KOPT-K1 (cell line): ENCODE measurements at regions not wholly inside any gene's neighbourhood (a gene's known extent, or its start where the extent isn't known, plus 50 kb on each side); places are given as distances from the start of the nearest gene placed in this dataset.
"Not testable (repeated sequence)": the region's sequence is repeated elsewhere in the genome, so short reads cannot be mapped to it uniquely, and the experiment has no call there.

Experiments
- H3K27ac ChIP-seq: fragments of 200-600 bp; sonication (generic); 2 replicates; pipeline ENCODE4 v1.5.1; 2016; ENCODE audit warnings: antibody characterized with exemption, mild to moderate bottlenecking, low read depth, low read length; ENCODE audit not compliant: poor library complexity, severe bottlenecking
- H3K36me3 ChIP-seq: fragments of 200-600 bp; sonication (generic); 2 replicates; pipeline ENCODE4 v1.5.1; 2017; ENCODE audit warnings: antibody characterized with exemption, mild to moderate bottlenecking, low read length, moderate library complexity; ENCODE audit not compliant: insufficient read depth
- H3K9me3 ChIP-seq: fragments of 200-600 bp; sonication (generic); 2 replicates; pipeline ENCODE4 v1.5.1; 2017; ENCODE audit warnings: antibody characterized with exemption, low read length, mild to moderate bottlenecking; ENCODE audit not compliant: insufficient read depth, poor library complexity, severe bottlenecking

- H3K27ac ChIP-seq = no peak overlapping the region
- H3K36me3 ChIP-seq = no peaks in the 10 kb centered on the region
- no peaks in the 10 kb centered on the region for H3K9me3 ChIP-seq
These were observed 64.7 kb upstream of the ECHDC3 start for GRCh38 chr10:11677480-11677879.

GRCh38 chr10:11673346-11674280, 62.2 kb upstream of the USP6NL start:
- Histone ChIP-seq H3K27ac (no peak overlapping the region), H3K9me3 (no peaks in the 10 kb centered on the region), H3K36me3 (no peaks in the 10 kb centered on the region)

GRCh38 chr10:11672836-11673235, 61.4 kb upstream of the USP6NL start:
- Histone ChIP-seq H3K9me3 (no peaks in the 10 kb centered on the region), H3K27ac (no peak overlapping the region), H3K36me3 (no peaks in the 10 kb centered on the region)

- H3K27ac ChIP-seq = no peak overlapping the region
- no peaks in the 10 kb centered on the region for H3K9me3 ChIP-seq
- H3K36me3 ChIP-seq = no peaks in the 10 kb centered on the region
These were observed 58.9 kb upstream of the USP6NL start for GRCh38 chr10:11670381-11670780.

- Histone ChIP-seq H3K9me3 (no peaks in the 10 kb centered on the region), H3K36me3 (no peaks in the 10 kb centered on the region), H3K27ac (peak overlapping the region; percentile 8)
These were observed 57.6 kb upstream of the USP6NL start for GRCh38 chr10:11668847-11669610.

- H3K27ac ChIP-seq = no peak overlapping the region
- no peaks in the 10 kb centered on the region for H3K36me3 ChIP-seq
- H3K9me3 ChIP-seq = no peaks in the 10 kb centered on the region
These were observed 56.3 kb upstream of the USP6NL start for GRCh38 chr10:11667756-11668155.

- Histone ChIP-seq H3K9me3 (no peaks in the 10 kb centered on the region), H3K36me3 (no peaks in the 10 kb centered on the region), H3K27ac (no peak overlapping the region)
These were observed 52.5 kb upstream of the USP6NL start for GRCh38 chr10:11663763-11664555.

- not testable (repeated sequence) for H3K27ac ChIP-seq
These were observed 51.7 kb upstream of the USP6NL start for GRCh38 chr10:11663126-11663515.

GRCh38 chr10:11661441-11661840, 50.0 kb upstream of the USP6NL start:
- no peak overlapping the region for H3K27ac ChIP-seq
- H3K9me3 ChIP-seq = no peaks in the 10 kb centered on the region
- H3K36me3 ChIP-seq = no peaks in the 10 kb centered on the region

More at GRCh38 chr10:11663126-11663515, 51.7 kb upstream of the USP6NL start:
- not testable (repeated sequence) for H3K9me3 ChIP-seq, H3K36me3 ChIP-seq
